GM18502 (cell line): ENCODE measurements at regions not wholly inside any gene's neighbourhood (a gene's known extent, or its start where the extent isn't known, plus 50 kb on each side); places are given as distances from the start of the nearest gene placed in this dataset.
"Not testable (repeated sequence)": the region's sequence is repeated elsewhere in the genome, so short reads cannot be mapped to it uniquely, and the experiment has no call there.

ENCODE experiments used
- ATAC-seq: cut with Tn5 transposase; IDR thresholded peaks from one replicate; pipeline ENCODE4 v1.9.1; 2021; ENCODE audit warnings: mild to moderate bottlenecking; ENCODE audit not compliant: unreplicated experiment, poor library complexity

GRCh38 chrX:16316331-16316730 lies 149.1 kb downstream of the MAGEB17 start:
- no peak for ATAC-seq

GRCh38 chrX:16319929-16320328 lies 152.6 kb downstream of the MAGEB17 start:
- ATAC-seq, result no peak

- ATAC-seq, result no peak
Observed at GRCh38 chrX:16320765-16321355, 153.6 kb downstream of the MAGEB17 start.

GRCh38 chrX:16333453-16333852 lies 166.2 kb downstream of the MAGEB17 start:
- no peak for ATAC-seq

- ATAC-seq, result no peak
Observed at GRCh38 chrX:16335181-16335580, 167.9 kb downstream of the MAGEB17 start.

DNA sequence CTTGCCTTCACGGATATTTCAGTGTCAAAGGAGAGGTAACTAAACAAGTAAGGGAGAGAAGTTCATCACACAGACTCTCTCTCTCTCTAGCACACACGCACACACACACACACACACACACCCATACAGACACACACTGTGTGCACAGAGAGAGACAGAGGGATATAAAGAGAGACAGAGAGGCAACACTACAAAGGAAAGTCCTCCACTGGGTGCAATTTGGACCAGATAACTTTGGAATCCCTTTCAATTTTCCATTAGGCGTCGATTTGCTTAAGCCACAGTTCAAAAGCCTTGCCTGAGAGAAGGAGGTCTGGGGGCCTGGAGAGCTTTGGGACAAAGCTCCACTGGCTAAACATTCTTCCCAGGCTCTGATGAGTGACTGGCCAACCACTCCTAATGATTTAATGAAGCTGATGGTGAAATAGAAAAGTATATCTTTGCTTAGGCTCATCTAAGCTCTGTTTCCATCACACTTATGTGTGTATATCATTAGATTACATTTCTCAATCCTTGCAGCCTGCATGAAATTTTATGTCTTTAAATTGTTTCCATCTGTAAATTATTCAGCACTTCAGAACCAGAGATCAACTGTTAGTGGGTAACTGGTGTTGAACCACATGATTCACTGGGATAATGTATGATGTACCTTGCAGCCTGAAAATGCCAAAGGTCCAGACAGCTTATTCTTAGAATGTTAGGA lies 180.8 kb downstream of the MAGEB17 start:
- no peak for ATAC-seq

GRCh38 chrX:16357902-16358301 lies 190.6 kb downstream of the MAGEB17 start:
- no peak for ATAC-seq

- ATAC-seq, result not testable (repeated sequence)
Observed at GRCh38 chrX:16360056-16360455, 192.8 kb downstream of the MAGEB17 start.

GRCh38 chrX:16368696-16369095 lies 201.4 kb downstream of the MAGEB17 start:
- no peak for ATAC-seq

- ATAC-seq, result no peak
Observed at GRCh38 chrX:16376056-16376455, 208.8 kb downstream of the MAGEB17 start.

- ATAC-seq, result no peak
Observed at GRCh38 chrX:16386126-16386525, 218.8 kb downstream of the MAGEB17 start.

- no peak for ATAC-seq
Observed at GRCh38 chrX:16392597-16392996, 225.3 kb downstream of the MAGEB17 start.

GRCh38 chrX:16394290-16394689 lies 227.0 kb downstream of the MAGEB17 start:
- no peak for ATAC-seq

DNA sequence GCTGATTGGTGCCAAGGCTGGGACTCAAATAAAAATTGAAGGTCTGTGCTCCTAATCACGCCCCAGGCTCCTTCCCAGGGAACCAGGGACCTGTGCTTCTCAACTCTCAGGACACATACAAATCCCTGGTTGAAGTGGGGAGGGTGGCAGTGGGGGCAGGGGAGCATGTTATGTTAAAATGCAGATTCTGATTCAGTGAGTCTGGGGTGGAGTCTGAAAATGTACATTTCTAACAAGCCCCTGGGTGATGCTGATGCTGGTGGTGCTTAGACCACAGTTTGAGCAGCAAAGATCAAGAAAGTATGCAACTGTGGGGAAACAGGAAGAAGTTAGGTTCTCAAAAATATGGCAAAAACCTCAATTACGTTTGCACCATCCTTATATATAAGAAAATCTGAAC lies 236.5 kb downstream of the MAGEB17 start:
- no peak for ATAC-seq

DNA sequence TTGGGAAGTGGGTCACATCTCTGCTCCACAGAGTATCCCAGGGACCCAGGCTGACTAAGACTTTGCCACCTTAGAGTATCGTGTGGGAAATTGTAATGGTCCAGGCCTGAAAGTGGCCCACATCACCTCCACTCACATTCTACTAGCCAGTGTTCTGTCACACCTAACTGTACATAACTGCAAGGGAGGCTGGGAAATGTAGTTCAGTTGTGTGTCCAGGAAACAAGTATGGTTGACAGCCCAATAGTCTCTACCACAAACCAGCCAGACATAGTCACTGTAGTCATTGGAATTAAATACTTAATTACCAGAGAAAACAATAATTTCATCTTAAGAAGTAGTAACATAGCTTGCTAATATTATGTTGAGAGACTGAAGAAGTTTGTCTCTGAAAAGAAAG lies 233.4 kb upstream of the S100G start:
- no peak for ATAC-seq

- ATAC-seq, result no peak
Observed at GRCh38 chrX:16418650-16419049, 231.3 kb upstream of the S100G start.

DNA sequence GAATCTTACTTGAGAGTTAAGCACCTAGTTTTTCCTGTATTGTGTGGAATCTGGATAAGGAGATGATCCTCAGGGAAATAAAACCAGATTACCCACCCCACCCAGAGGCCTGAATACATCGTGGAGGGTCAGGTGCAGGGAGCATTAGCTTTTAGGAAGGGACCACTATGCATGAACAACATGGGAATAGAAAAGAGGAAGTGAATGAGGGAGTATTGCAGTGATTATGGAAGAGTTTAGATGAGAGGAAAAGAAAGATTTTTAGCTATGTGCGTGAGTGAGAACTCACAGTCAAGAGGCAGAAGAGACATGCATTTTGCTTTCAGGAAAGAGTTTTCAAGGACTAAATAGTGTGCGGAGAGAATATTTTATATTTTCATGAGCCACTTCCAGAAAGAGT lies 222.3 kb upstream of the S100G start:
- no peak for ATAC-seq

GRCh38 chrX:16429406-16429805 lies 220.6 kb upstream of the S100G start:
- ATAC-seq, result no peak

DNA sequence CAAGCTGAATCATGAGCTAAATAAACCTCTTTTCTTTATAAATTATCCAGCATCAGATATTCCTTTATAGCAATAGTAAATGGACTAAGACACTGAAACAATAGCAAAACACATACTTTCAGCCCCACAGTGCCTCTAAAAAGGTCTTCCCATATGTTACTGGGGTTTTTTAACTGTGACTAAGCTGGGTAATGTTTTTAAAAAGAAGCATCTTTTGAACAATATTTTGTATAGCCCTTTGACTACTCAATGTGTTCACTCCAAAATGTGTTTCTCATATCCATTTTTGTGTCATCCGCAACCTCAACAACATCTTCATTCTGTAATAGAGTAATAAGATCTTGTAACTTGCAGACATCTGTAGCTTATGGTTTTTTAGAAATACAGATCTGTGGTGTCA lies 218.7 kb upstream of the S100G start:
- no peak for ATAC-seq

DNA sequence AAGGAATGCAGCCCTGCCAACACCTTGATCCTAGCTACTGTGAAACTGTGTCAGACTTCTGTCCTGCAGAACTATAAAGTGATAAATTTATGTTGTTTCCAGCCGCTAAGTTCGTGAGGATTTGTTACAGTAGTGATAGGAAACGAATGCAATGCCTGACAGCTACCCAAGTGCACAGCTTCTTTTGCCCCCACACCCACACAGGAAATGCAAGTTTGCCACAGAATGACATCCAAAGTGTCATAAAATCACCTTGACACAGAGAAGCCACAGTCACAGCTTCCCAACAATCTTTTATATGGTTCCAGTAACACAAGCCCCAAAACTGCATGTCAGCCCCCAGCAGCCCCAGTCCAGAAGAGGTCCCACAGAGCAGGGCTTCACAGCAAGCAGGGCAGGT lies 216.9 kb upstream of the S100G start:
- no peak for ATAC-seq

DNA sequence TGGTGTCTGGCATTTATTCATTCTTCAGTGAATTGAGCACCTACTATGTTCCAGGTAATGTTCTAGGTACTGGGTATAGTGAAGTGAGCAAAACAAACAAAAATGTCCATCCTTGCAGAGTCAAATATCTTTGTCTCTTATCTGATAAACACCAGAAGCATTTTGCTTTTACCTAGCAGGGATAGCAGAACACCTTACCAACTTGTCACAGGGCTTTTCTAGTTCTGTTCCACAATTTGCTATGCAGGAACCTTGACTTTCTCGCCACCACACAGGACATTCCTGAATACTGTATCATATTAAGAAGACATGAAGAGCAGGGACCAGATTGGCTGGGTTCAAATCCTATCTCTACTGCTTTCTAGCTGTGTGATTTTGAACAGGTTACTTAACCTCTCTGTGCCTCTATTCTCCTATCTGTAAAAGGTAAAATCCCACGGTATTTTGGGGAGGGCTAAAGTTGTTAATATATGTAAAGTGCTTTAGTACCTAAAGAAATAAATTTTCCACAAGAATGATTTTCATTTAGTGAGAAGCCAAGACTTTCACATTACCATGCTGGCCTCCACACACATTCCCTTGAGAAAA lies 214.5 kb upstream of the S100G start:
- ATAC-seq, result no peak
